Skeletal muscle satellite cell (primary cell): ENCODE measurements at regions not wholly inside any gene's neighbourhood (a gene's known extent, or its start where the extent isn't known, plus 50 kb on each side); places are given as distances from the start of the nearest gene placed in this dataset.

Experiments
- H3K27me3 ChIP-seq: 2 replicates; pipeline ENCODE4 v1.7.0; 2013; ENCODE audit warnings: low read length; ENCODE audit not compliant: control insufficient read depth, insufficient read depth
- H3K36me3 ChIP-seq: 2 replicates; pipeline ENCODE4 v1.7.0; 2013; ENCODE audit warnings: mild to moderate bottlenecking, control low read depth, low read length; ENCODE audit not compliant: insufficient read depth
- H3K4me1 ChIP-seq: 2 replicates; pipeline ENCODE4 v1.7.0; 2013; ENCODE audit warnings: low read length; ENCODE audit not compliant: control insufficient read depth, insufficient read depth
- H3K4me2 ChIP-seq: 2 replicates; pipeline ENCODE4 v1.7.0; 2013; ENCODE audit warnings: mild to moderate bottlenecking, low read length
- H3K4me3 ChIP-seq: 2 replicates; pipeline ENCODE4 v1.7.0; 2013; ENCODE audit warnings: low read length
- H3K9ac ChIP-seq: 2 replicates; pipeline ENCODE4 v1.7.0; 2013; ENCODE audit warnings: mild to moderate bottlenecking, low read depth, low read length, moderate library complexity
- H3K9me3 ChIP-seq: replicated peaks from 2 replicates; pipeline ENCODE4 v1.7.0; 2013; ENCODE audit warnings: mild to moderate bottlenecking, control low read depth, low read length

DNA sequence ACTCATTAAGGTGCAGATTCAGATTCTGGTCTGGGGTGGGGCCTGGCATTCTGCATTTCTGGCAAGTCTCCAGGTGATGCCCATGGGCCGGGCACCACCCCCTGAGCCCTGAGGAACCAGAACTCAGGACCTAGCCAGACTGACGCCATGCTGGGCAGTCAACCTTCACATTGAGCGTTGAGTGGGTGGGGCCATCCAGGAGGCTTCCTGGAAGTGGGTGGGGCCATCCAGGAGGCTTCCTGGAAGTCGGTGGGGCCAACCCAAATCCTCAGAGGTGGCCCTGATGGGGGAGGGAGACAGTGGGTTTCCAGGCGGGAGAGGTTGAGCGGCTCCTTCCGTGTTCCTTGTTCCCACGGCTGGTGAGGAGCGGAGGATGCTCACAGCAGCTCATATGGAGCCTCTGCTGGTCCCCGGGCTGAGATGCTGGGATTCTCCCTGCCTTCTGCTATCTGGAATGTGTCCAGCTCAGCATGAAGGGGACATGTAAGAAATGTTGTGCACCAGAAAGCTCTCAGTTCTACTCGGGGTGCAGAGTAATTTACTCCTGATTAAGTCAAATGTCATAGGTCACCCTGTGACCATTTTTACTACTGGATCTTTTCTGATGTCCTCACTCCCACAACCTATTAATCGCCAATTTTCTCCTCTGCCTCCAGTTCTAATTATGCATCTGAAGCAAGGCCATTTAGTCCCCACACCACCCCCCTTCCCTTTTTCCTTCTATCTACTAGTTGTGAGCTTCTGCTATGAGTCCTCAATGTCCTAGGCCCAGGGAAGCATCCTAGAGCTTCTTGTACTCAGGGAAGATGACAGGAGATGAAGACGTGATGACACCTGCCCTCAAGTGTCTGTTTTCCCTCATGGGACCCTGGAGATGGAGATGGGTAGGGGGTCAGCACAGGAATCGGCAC lies 435.4 kb downstream of the PTPRU start:
- Histone ChIP-seq H3K4me2 (no peak overlapping the region), H3K27me3 (no peaks in the 10 kb centered on the region), H3K36me3 (no peaks in the 10 kb centered on the region), H3K9me3 (no peaks in the 10 kb centered on the region), H3K4me3 (no peak overlapping the region), H3K9ac (no peak overlapping the region), H3K4me1 (peaks cover 5% of the 10 kb centered on the region)

DNA sequence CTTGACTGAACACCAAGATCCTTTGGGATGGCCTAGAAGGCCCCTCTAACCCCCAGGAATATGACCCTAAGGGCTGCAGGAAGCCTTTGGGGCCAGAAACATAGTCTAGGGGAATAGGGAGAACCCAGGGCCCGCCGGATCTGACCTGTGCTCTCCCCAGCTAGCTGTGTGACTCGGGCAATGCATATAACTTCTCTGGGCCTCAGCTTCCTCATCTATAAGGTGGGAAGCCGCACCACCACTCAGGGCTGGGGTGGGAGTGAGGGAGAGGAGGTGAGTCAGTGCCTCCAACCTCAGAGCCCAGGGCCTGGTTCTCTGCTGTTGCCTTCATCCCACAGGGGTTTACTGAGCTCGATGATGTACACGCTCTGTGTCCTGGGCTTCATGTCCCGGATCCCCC lies 434.4 kb downstream of the PTPRU start:
- Histone ChIP-seq H3K9me3 (no peaks in the 10 kb centered on the region), H3K4me1 (peaks cover 5% of the 10 kb centered on the region), H3K9ac (no peak overlapping the region), H3K4me2 (no peak overlapping the region), H3K36me3 (no peaks in the 10 kb centered on the region), H3K27me3 (no peaks in the 10 kb centered on the region), H3K4me3 (no peak overlapping the region)

DNA sequence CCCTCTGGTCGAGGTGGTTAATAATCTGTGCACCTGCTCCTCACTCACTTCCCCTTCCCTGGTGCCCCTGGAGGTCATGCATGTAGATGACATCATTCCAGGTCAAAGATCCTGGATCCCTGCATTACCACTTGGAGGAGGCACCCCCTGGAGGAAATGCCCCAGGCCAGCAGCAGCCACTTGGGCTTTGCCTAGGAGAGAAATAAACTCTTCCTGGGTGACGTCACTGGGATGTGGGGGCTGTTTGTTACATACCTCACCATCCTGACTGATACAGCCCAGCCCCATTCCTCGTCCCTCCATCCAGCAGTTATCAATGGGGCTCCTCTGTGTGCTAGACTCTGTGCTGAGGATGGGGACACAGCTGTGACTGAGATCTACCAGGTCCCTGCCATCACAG lies 433.6 kb downstream of the PTPRU start:
- H3K4me1 ChIP-seq, result no peaks in the 10 kb centered on the region
- no peaks in the 10 kb centered on the region for H3K36me3 ChIP-seq
- no peak overlapping the region for H3K9ac ChIP-seq
- H3K4me2 ChIP-seq, result no peak overlapping the region
- no peak overlapping the region for H3K4me3 ChIP-seq
- no peaks in the 10 kb centered on the region for H3K9me3 ChIP-seq
- peaks cover 2% of the 10 kb centered on the region for H3K27me3 ChIP-seq

DNA sequence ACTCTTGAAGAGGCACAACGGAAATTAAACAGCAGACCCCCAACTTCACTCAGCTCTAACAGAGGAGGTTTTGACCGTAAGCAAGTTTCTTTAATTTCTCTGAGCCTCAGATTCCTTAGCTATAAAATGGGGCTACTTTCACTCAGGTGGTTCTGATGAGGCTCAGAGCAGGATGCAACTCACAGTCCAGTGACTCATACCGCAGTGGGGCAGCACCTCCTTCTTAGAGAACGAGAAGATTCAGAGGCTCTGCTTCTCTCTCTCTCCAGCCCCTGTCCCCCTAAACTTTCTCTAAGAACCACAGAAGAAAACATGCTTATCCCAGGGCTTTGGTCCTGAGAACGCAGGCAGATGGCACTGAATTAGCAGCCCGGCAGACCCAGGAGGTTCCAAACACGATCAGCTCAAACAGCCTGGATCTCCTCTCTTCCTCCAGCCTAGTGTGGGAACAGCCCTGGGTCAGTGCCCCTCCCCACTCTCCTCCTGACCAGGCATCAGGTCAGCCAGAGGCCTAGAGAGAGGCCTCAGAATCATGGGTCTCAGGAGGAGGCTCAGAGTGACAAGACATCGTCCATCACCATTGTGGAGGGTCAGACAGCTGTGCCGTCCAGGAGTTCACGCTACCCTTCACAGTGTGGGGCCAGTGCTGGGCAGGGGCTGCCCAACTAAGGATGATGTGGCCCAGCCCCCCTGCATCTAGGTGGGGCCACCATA lies 433.0 kb downstream of the PTPRU start:
- Histone ChIP-seq H3K9ac (no peak overlapping the region), H3K27me3 (peaks cover 2% of the 10 kb centered on the region), H3K36me3 (no peaks in the 10 kb centered on the region), H3K9me3 (no peaks in the 10 kb centered on the region), H3K4me2 (no peak overlapping the region), H3K4me3 (no peak overlapping the region), H3K4me1 (no peaks in the 10 kb centered on the region)

DNA sequence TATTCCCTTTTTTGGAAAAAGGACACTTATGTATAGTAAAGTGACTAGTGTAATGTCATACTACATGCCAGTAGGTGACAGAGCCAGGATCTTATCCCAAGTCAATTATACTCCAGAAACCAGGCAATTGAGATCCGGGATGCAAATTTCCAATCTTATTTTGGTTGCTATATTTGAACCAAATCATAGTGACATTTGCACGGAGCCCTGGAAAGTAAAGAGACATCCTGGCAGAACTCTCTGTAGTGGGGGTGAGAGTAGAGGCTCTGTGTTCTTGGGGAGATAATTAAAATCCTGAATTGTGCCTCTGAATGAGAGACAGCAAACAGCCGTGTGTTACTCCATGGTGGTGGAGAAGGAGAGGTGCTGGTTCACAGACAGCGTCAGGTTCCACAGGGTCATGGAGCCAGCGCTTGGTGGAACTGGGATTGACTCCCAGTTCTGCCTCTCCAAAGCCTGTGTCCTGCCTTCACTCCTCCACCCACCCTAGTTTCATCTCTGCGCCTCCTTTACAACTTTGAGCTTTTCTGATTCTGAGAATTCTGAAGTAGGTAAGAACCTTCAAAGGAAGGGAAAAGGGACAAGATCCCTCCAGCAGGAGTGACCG lies 432.3 kb downstream of the PTPRU start:
- Histone ChIP-seq H3K4me1 (no peaks in the 10 kb centered on the region), H3K36me3 (no peaks in the 10 kb centered on the region), H3K4me3 (no peak overlapping the region), H3K9ac (no peak overlapping the region), H3K4me2 (no peak overlapping the region), H3K9me3 (no peaks in the 10 kb centered on the region), H3K27me3 (peaks cover 2% of the 10 kb centered on the region)

DNA sequence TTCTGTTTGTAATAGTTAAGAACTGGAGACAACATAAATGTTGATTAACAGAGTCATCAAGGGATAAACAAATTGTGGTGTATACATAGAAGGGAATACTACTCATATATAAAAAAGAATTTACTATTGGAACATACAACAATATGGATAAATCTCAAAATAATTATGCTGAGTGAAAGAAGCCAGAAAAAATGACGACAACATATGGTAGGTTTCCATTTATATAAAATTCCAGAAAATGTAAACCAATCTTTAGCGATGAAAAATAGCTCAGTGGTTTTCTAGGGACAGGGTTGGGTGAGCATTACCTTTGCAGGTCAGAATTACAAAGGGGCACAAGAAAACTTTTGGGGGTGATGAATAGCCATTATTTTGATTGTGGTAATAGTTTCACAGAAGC lies 431.6 kb downstream of the PTPRU start:
- Histone ChIP-seq H3K4me2 (no peak overlapping the region), H3K9me3 (no peaks in the 10 kb centered on the region), H3K4me1 (no peaks in the 10 kb centered on the region), H3K9ac (no peak overlapping the region), H3K4me3 (no peak overlapping the region), H3K36me3 (no peaks in the 10 kb centered on the region), H3K27me3 (peaks cover 2% of the 10 kb centered on the region)

DNA sequence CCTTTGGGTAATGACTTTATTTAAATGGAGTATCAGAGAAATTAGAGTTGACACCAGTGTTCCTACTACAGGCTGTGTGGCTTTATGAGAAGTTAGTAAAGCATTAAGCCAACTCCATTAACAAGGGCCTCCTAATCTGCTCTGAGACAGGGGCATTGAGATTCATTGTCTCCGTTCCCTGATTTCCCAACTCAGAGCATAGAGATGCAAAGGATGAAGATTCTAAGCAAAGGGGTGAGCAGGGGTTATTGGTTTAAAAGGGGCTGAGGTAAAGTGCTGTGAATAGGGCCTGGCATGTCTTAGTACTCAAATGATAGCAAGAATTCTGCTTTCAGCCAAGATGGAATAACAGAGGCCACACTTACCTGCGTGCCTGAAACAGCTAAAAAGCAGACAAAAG lies 428.4 kb downstream of the PTPRU start:
- no peaks in the 10 kb centered on the region for H3K36me3 ChIP-seq
- H3K4me3 ChIP-seq, result no peak overlapping the region
- no peaks in the 10 kb centered on the region for H3K9me3 ChIP-seq
- no peak overlapping the region for H3K4me2 ChIP-seq
- H3K9ac ChIP-seq, result no peak overlapping the region
- peaks cover 2% of the 10 kb centered on the region for H3K27me3 ChIP-seq
- no peaks in the 10 kb centered on the region for H3K4me1 ChIP-seq

DNA sequence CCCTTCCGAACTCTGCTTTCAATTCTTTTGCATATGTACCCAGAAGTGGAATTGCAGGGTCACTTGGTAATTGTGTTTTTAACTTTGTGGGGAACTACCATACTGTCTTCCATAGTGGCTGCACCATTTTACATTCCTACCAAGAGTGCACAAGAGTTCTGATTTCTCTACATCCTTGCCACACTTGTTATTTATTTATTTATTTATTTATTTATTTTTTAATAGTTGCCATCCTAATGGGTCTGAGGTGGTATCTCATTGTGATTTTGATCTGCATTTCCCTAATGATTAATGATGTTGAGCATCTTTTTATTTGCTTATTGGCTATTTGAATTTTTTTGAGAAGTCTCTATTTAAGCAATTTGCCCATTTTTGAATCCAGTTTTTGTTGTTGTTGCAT lies 422.4 kb downstream of the PTPRU start:
- H3K27me3 ChIP-seq, result no peaks in the 10 kb centered on the region
- no peak overlapping the region for H3K4me3 ChIP-seq
- no peaks in the 10 kb centered on the region for H3K36me3 ChIP-seq
- no peak overlapping the region for H3K4me2 ChIP-seq
- no peak overlapping the region for H3K9ac ChIP-seq
- H3K9me3 ChIP-seq, result no peaks in the 10 kb centered on the region
- no peaks in the 10 kb centered on the region for H3K4me1 ChIP-seq

DNA sequence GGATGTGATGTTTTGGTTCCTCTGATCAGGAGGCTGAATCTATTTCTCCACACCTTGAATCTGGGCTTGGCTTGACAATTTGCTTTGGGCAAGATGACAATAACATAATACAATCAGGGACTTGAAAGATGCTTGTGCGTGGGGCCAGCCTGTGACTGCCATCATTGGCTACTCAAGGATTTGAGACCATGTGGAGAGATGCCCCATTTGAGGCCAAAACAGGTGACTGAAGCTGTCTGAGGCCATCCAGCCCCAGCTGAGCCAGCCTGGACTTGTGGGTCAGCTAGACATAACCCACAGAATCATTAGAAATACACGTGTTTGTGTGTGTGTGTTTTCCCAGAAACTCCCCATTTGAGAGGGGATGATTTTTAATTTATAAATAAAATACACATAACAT lies 421.5 kb downstream of the PTPRU start:
- H3K9ac ChIP-seq, result no peak overlapping the region
- H3K4me1 ChIP-seq, result no peaks in the 10 kb centered on the region
- H3K27me3 ChIP-seq, result no peaks in the 10 kb centered on the region
- H3K9me3 ChIP-seq, result no peaks in the 10 kb centered on the region
- no peaks in the 10 kb centered on the region for H3K36me3 ChIP-seq
- H3K4me3 ChIP-seq, result no peak overlapping the region
- H3K4me2 ChIP-seq, result no peak overlapping the region

DNA sequence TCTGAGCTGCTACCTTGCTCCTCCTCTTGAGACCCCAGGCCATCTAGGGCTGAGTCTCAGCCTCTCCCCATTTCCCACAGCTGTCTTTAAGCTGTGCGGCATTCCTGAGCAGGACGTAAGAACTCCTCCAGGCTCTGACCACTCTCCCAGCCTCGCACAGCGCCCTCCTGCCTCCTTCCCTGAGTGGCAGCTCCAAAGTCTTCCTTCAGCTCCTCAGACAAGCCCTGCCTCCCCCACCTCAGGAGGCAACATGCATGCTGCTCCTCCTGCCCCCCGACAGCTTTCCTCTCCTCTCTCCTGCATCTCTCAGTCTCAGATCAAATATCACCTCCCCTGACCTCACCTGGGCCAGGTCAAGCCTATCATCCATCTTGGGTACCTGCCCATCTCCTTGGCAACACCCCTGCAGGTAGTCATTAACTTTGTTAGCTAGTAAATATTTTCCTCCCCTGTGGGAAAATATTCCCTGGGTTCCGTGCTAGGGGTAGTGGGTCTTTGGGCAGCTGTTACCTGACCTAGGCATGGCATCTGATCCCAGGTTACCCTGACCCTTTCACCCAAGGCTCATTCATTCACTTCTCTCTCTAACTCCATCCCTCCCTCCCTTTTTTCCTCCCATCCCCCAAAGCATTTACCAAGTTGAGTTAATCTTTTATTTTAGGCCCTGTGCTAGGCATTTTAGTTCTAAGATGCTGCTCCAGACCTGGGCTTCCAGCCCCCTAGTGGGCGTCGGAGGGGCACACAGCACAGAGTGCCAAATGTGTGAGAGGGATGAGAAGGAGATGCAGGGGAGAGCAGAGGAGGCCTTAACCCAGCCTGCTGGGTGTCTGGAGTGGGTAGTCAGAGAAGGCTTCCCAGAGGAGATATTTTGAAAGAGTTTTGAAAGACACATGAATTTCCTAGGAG lies 419.9 kb downstream of the PTPRU start:
- Histone ChIP-seq H3K4me3 (no peak overlapping the region), H3K4me2 (no peak overlapping the region), H3K4me1 (no peaks in the 10 kb centered on the region), H3K27me3 (no peaks in the 10 kb centered on the region), H3K36me3 (no peaks in the 10 kb centered on the region), H3K9me3 (no peaks in the 10 kb centered on the region), H3K9ac (no peak overlapping the region)

DNA sequence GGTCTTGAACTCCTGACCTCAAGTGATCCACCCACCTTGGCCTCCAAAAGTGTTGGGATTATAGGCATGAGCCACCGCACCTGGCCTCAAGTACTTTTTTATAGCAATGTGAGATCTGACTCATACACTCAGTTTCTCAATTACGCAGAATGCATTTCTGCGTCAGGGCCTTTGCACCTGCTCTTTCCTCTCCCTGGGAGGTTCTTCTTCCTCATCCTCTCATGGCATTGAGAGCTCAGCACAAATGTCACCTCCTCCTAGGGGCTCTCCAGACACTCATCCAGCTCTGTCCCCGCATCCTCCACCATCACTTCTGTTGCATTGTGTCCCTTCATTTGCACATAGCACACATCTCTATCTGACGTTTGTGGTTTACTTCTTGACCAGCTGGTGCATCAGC lies 418.8 kb downstream of the PTPRU start:
- H3K4me2 ChIP-seq, result no peak overlapping the region
- no peak overlapping the region for H3K9ac ChIP-seq
- H3K9me3 ChIP-seq, result no peaks in the 10 kb centered on the region
- H3K36me3 ChIP-seq, result no peaks in the 10 kb centered on the region
- H3K4me3 ChIP-seq, result no peak overlapping the region
- H3K4me1 ChIP-seq, result no peaks in the 10 kb centered on the region
- H3K27me3 ChIP-seq, result no peaks in the 10 kb centered on the region
